Activated CD8-positive, alpha-beta memory T cell treated with anti-CD3 and anti-CD28 coated beads, Interleukin-2, amount 10 ng/mL, durations not matched to agents 7 days and 5 days (primary cell): ENCODE measurements at regions not wholly inside any gene's neighbourhood (a gene's known extent, or its start where the extent isn't known, plus 50 kb on each side); places are given as distances from the start of the nearest gene placed in this dataset.

ENCODE experiments used
- ATAC-seq: fragments of 150-1000 bp; cut with Tn5 transposase; one replicate; pipeline ENCODE4 v1.10.0; 2021; ENCODE audit warnings: moderate library complexity
- CTCF ChIA-PET: fragments of 350-600 bp; sonication (Branson Sonifier 250); formaldehyde crosslinking; loops from one replicate; lab custom pipeline; 2021; ENCODE audit warnings: antibody characterized with exemption; lab: Charles Lee
- DNase-seq: peaks from one replicate; pipeline ENCODE4 v3.0.0-alpha.2; 2020
- H3K27ac Mint-ChIP-seq: one replicate; pipeline ENCODE4 v1.8.0; 2021; ENCODE audit warnings: mild to moderate bottlenecking, mixed read lengths
- H3K27me3 Mint-ChIP-seq: one replicate; pipeline ENCODE4 v1.8.0; 2021; ENCODE audit warnings: mixed read lengths
- H3K36me3 Mint-ChIP-seq: one replicate; pipeline ENCODE4 v1.8.0; 2021; ENCODE audit warnings: mild to moderate bottlenecking, mixed read lengths
- H3K4me1 Mint-ChIP-seq: one replicate; pipeline ENCODE4 v1.8.0; 2021; ENCODE audit warnings: mixed read lengths
- H3K4me3 Mint-ChIP-seq: one replicate; pipeline ENCODE4 v1.8.0; 2021; ENCODE audit warnings: mild to moderate bottlenecking, moderate library complexity, mixed read lengths
- H3K9me3 Mint-ChIP-seq: one replicate; pipeline ENCODE4 v1.8.0; 2022; ENCODE audit warnings: low read depth, mixed read lengths

DNA sequence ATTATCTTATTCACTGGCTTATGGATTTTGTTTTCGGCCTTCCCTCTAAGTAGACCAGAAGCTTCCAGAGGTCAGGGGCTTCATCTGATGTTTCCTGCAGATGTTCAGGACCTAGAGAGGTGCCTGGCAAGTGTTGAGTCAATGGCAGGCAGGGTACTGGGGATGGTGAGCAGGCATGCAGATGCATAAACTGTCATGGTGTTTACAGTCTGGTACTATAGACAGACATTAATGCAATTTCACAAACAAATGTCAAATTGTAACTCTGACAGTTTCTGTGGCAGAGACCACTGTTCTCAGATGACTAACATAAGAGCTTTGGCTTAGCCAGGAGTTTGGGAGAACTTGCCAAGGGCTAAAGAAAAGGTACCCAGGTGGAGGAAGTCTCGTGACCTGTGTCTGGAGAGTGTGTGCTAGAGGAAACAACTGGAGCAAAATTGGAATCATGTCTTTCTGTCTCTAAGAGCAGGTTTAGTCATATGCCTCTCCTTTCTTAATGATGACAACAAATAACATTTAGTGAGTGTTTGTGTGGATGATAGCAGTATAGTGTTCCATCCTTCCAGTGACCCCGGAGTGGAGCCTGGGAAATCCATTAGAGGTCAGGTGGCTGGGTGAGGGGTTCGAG, 53.7 kb upstream of the TRAK1 start:
- DNase-seq (no peak), ATAC-seq (no peak)
- Mint-ChIP-seq H3K4me1 (peaks cover 6% of the 10 kb centered on the region), H3K36me3 (peaks cover 17% of the 10 kb centered on the region), H3K27me3 (no peaks in the 10 kb centered on the region), H3K9me3 (no peaks in the 10 kb centered on the region), H3K27ac (no peak overlapping the region), H3K4me3 (no peak overlapping the region)
- CTCF ChIA-PET: interaction anchor here (1.3 kb wide), 1 partner anchor 10 kb away, joined by 3 read pairs; no protein-coding TSS in a partner anchor

DNA sequence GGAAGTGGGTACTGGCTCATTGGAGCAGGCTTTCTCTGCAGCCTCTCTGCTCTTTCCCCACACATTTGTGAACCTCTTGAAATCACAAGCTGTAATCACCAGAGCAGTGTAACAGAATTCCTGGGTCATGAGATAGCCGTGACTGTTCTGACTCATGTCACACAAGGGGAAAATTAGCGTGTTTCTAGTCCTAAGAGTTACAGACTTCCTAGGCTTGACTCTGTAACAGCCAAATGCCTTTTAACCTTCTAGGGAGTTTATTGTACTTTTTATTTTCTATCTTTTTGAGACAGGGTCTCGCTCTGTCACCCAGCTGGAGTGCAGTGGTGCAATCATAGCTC, 54.7 kb upstream of the TRAK1 start:
- peaks cover 6% of the 10 kb centered on the region for H3K4me1 Mint-ChIP-seq
- CTCF ChIA-PET: interaction anchor here (1.3 kb wide), 1 partner anchor 11 kb away, joined by 3 read pairs; no protein-coding TSS in a partner anchor
- no peak overlapping the region for H3K27ac Mint-ChIP-seq
- no peak overlapping the region for H3K4me3 Mint-ChIP-seq
- ATAC-seq: no peak
- peaks cover 17% of the 10 kb centered on the region for H3K36me3 Mint-ChIP-seq
- H3K27me3 Mint-ChIP-seq: no peaks in the 10 kb centered on the region
- no peak for DNase-seq
- H3K9me3 Mint-ChIP-seq: no peaks in the 10 kb centered on the region

DNA sequence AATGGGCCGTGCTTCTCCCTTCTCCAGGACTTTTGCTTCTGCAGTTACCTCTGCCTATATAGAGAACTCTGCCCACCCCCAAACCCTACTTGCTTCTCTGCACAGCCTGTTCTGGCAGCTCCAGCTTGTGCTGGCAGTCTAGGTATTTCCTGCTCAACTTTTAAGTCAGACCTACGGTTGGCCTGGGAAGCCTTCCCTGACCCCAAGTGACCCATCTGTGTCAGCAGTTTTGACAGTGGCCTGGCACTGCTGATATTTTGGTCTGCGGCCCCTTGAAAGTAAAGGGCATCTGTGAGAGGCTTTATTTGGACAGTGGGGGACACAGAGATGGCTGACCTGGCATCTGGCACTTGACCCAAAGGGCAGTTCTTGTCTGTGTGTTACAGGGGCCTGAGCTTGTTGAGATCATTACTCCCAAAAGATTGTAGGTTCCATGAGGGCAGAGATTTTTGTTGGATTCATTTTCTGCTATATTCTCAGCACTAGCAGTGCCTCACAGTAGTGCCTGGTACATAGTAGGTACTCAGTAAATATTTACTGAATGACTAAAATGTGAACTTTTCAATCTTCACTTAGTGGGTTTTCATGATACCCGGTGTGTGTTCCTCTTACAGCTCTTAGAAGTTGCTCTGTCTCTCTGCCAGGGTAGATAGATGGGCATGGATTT, 55.2 kb upstream of the TRAK1 start:
- H3K27ac Mint-ChIP-seq: no peak overlapping the region
- DNase-seq: no peak
- no peak overlapping the region for H3K4me3 Mint-ChIP-seq
- no peaks in the 10 kb centered on the region for H3K9me3 Mint-ChIP-seq
- CTCF ChIA-PET: interaction anchor here (1.3 kb wide), 1 partner anchor 11 kb away, joined by 3 read pairs; no protein-coding TSS in a partner anchor
- peaks cover 17% of the 10 kb centered on the region for H3K36me3 Mint-ChIP-seq
- H3K4me1 Mint-ChIP-seq: peaks cover 6% of the 10 kb centered on the region
- ATAC-seq: no peak
- no peaks in the 10 kb centered on the region for H3K27me3 Mint-ChIP-seq

DNA sequence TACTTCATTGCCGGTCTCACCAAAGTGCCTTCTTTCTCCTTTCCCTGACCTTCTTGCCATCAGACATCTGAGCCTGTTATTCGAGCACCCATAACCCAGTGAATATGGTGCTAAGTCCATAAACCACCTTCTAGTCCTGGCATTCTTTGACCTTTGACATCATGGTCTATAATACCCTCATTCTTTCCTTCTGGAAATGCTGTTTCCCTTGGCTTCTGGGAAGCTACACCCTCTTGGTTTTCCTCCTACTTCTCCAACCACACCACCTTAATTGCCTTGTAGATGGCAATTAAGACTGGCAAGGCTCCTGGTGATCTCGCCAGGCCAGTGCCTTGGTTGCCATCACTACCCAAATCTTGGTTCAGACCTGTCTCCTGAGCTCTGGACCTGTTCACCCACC, 56.1 kb upstream of the TRAK1 start:
- Mint-ChIP-seq H3K4me1 (peaks cover 6% of the 10 kb centered on the region), H3K36me3 (peaks cover 15% of the 10 kb centered on the region), H3K27ac (no peak overlapping the region), H3K27me3 (no peaks in the 10 kb centered on the region), H3K4me3 (no peak overlapping the region), H3K9me3 (no peaks in the 10 kb centered on the region)
- DNase-seq: no peak
- ATAC-seq: no peak
- CTCF ChIA-PET: no interaction called here

DNA sequence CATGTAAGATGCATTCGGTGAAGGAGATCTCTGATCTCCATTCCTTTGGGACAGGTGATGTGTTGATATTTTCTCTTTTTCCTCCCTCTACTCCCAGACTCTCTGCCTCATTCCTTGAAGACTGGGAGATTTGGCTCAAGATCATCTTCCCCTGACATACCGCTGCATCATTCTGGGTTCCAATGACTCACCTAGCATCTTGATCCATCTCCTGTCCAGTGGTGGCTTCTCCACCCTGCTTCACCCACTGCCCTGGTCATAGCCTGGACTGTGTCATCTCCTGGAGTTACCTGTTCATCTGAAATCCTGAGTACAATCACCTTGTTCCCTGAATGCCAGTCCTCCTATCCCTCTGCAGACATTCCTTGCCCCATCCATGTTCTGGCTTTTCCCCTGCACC, 57.4 kb upstream of the TRAK1 start:
- Mint-ChIP-seq H3K27ac (no peak overlapping the region), H3K27me3 (no peaks in the 10 kb centered on the region), H3K4me3 (no peak overlapping the region), H3K4me1 (peaks cover 6% of the 10 kb centered on the region), H3K36me3 (peaks cover 11% of the 10 kb centered on the region), H3K9me3 (no peaks in the 10 kb centered on the region)
- ATAC-seq: no peak
- CTCF ChIA-PET: no interaction called here
- DNase-seq: no peak

DNA sequence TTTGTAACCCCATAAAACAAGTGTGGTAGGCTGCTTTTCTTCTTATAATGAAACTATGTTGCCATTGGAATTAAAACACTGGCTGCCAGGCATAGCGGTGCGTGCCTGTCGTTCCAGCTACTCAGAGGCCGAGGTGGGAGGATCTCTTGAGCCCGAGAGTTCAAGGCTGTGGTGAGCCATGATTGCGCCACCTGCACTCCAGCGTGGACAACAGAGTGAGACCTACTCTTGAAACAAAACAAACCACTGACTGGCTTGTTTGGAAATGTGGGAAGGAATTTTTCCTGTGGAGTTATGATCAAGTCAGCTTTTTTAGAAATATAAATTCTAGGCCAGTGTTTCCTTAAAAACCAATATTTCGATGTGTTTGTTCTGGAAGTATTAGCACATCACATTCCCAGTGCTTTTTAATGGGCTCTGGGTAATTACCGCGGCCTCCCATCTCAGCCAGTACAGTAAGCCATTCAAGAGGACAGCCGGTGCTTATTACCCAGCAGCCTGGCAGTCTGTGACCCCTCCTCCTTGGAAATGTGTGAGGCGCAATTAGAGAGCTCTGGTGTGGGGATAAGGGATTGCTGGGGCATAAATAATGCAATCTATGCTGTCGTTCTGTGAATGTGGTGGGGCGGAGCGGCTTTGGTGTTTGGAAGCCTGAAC, 58.3 kb upstream of the TRAK1 start:
- Mint-ChIP-seq H3K27ac (no peak overlapping the region), H3K36me3 (peaks cover 16% of the 10 kb centered on the region), H3K4me3 (no peak overlapping the region), H3K9me3 (peaks cover 4% of the 10 kb centered on the region), H3K27me3 (no peaks in the 10 kb centered on the region), H3K4me1 (peaks cover 6% of the 10 kb centered on the region)
- peak; percentile 19 for DNase-seq
- no peak for ATAC-seq
- CTCF ChIA-PET: no interaction called here

DNA sequence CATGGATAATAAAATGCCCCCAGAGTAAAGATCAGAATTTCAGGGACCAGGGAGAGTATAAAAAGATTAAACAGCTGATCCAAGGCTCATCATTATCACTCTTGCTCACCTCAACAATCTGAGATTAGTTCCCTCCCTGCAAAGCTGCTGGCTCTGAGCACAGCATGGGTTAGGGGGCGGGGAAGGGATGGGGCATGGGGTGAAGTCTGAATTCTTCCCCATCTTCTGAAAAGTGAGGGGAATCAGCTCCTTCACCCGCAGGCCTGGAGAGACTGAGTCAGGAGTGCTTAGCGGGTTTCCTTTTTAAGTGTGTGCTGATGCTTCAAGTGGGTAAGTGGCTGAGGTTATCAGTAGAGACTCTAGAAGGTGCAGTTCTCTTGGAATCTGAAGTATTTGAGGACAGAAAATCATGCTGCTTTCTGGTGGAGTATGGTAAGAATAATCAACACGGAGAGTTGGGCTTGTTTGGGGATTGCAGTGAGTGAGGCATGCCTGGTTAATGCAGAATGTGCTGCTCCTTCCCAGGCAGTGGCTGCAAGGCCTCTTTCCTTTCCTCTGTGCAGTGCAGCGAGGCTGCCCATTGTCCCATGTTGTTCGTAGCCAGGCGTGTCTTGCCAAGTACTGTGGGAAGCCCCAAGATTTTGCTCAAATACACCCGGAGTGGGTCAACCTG, 59.2 kb upstream of the TRAK1 start:
- CTCF ChIA-PET: no interaction called here
- Mint-ChIP-seq H3K27ac (no peak overlapping the region), H3K4me1 (peaks cover 1% of the 10 kb centered on the region), H3K9me3 (peaks cover 4% of the 10 kb centered on the region), H3K4me3 (no peak overlapping the region), H3K36me3 (peaks cover 14% of the 10 kb centered on the region), H3K27me3 (no peaks in the 10 kb centered on the region)
- ATAC-seq: no peak
- peak; percentile 26 for DNase-seq

DNA sequence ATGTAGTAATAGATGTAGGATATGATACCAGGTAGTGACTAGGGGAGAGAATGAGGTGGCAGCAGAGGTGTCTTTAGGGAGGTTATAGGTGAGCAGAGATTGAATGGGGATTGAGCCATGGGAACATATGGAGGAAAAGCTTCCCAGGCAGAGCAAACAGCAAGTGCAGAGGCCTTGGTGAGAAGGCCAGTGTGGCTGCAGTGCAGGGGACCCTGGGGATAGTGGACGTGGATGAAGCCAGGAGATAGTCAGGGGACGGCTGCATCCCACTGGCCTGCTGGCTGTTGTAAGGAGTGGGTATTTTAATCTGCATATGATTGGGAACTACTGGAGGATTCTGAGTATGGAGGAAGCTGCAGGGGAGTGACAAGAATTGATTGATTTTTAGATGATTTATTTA, 62.7 kb upstream of the TRAK1 start:
- H3K9me3 Mint-ChIP-seq: peaks cover 4% of the 10 kb centered on the region
- ATAC-seq: no peak
- H3K27ac Mint-ChIP-seq: no peak overlapping the region
- no peak overlapping the region for H3K4me3 Mint-ChIP-seq
- no peak for DNase-seq
- H3K27me3 Mint-ChIP-seq: no peaks in the 10 kb centered on the region
- peaks cover 9% of the 10 kb centered on the region for H3K36me3 Mint-ChIP-seq
- CTCF ChIA-PET: no interaction called here
- H3K4me1 Mint-ChIP-seq: peaks cover 14% of the 10 kb centered on the region

DNA sequence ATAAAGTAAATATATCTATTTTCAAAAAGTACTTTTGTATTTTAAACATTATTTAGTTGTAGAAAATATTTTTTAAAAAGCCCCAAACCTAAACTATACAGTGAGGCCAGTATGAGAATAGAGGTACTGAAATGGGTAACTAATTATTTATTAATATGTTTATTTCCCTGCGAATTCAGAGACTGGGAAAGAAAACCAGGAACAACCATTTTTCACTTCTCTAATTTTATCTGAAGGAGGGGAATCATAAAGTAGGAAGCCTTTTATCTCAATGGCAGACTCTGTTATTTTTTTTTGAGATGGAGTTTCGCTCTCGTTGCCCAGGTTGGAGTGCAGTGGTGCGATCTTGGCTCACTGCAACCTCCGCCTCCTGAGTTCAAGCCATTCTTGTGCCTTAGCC, 63.6 kb upstream of the TRAK1 start:
- Mint-ChIP-seq H3K4me1 (peaks cover 19% of the 10 kb centered on the region), H3K27me3 (no peaks in the 10 kb centered on the region), H3K4me3 (no peak overlapping the region), H3K9me3 (peaks cover 4% of the 10 kb centered on the region), H3K27ac (no peak overlapping the region), H3K36me3 (peaks cover 13% of the 10 kb centered on the region)
- CTCF ChIA-PET: no interaction called here
- DNase-seq (no peak), ATAC-seq (no peak)

DNA sequence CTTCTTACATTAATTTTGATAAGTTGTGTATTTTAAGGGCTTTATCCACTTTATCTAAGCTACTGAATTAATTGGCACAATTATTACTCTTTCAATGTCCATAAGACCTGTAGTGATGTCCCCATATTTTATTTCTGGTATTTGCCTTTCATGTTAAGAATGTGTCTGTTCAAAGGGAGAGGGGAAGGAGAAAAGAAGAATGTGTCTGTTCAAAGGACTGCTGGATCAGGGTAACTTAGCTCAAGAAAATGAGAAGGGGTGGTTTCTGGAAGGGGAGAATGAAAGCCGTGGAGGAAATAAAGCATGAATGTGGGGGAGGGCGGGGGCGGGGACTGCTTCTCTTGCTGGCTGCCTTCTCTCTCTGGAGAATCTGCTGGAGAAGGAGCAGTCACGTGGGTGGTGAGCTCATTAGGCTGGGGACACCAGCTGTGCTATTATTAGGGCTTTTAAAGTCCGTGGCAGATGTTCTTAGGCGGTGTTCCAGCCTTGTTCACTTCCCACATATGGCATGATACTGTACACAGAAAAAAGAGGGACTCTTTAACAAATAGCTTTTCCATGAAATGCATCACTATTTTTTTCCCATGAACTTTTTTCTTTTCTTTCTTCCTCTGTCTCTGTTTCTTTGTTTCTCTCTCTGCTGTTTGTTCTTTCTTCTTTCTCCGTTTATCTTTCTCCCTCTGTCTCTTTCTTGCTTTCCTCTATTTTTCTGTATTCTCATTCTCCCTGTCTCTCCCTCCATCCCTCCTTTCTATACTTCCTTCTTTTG, 63.7 kb upstream of the ULK4 start:
- CTCF ChIA-PET: interaction anchor here (1.2 kb wide), 1 partner anchor 73 kb away, joined by 4 read pairs; no protein-coding TSS in a partner anchor
- ATAC-seq (no peak), DNase-seq (no peak)
- no peak overlapping the region for H3K4me3 Mint-ChIP-seq
- H3K4me1 Mint-ChIP-seq: peaks cover 32% of the 10 kb centered on the region
- no peaks in the 10 kb centered on the region for H3K27me3 Mint-ChIP-seq
- peaks cover 13% of the 10 kb centered on the region for H3K36me3 Mint-ChIP-seq
- no peak overlapping the region for H3K27ac Mint-ChIP-seq
- H3K9me3 Mint-ChIP-seq: peaks cover 4% of the 10 kb centered on the region

DNA sequence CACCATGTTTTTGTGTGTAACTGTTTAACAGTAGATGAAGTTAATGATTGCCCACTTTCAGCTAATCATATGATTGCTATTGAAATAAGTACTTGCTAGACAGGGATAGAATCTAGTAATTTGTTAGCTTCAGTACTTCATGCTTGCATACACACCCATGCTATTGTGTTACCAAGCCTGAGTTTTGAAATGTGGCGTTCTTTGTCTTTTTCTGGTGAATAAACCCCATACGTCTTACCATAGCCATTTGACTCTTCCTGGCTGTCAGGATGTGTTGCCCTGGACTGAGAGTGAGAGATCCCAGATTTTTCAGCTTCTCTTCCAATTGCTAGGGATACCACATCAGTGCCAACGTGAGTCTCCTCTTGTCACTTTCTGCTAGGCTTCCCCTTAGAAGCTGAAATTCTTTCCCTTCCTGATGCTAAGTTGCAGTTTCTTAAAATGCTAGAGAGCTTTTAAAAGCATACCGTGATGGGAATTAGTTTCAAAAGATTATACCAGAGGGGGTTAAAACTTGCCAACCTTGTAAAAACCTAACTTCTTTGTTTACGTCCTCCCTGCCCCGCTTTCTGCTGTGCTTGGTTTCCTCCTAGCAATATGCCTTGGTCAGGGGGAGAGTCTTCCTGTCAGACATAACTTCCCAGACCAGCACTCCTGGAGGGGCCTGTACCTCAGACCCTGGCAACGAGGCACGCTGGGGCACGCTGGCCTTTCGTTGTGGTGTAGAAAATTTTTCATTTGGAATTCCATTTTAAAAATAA, 62.9 kb upstream of the ULK4 start:
- CTCF ChIA-PET: interaction anchor here (0.6 to 1.2 kb wide), 2 partner anchors 10 to 74 kb away, joined by 3 to 4 read pairs; no protein-coding TSS in a partner anchor

DNA sequence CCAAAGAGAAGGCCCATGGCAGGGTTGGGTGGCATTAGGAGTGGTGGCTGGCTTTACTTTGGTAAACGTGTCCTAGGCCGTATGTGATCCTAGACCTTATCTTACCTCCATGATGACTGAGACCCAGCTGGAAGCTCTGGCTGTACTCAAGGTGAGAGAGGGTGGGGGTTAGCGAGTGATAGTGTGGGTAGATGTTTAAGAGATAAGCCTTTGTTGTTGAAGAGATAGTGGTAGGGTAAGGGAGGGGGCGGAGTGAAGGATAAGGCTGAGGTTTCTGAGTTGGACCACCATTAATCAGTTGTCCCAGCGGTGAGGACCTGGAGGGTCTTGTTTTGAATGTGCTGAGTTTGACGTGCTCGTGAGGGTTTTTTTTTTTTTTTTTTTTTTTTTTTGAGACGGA, 61.5 kb upstream of the ULK4 start:
- peaks cover 10% of the 10 kb centered on the region for H3K36me3 Mint-ChIP-seq
- H3K27ac Mint-ChIP-seq: no peak overlapping the region
- H3K27me3 Mint-ChIP-seq: no peaks in the 10 kb centered on the region
- no peak overlapping the region for H3K4me3 Mint-ChIP-seq
- DNase-seq (no peak), ATAC-seq (peak; percentile 45)
- H3K4me1 Mint-ChIP-seq: peaks cover 38% of the 10 kb centered on the region
- peaks cover 2% of the 10 kb centered on the region for H3K9me3 Mint-ChIP-seq
- CTCF ChIA-PET: no interaction called here

More for the DNA sequence above, 62.9 kb upstream of the ULK4 start:
- H3K36me3 Mint-ChIP-seq: peaks cover 13% of the 10 kb centered on the region
- H3K9me3 Mint-ChIP-seq: peaks cover 4% of the 10 kb centered on the region
- H3K4me3 Mint-ChIP-seq: no peak overlapping the region
- H3K27me3 Mint-ChIP-seq: no peaks in the 10 kb centered on the region
- DNase-seq (no peak), ATAC-seq (no peak)
- H3K27ac Mint-ChIP-seq: no peak overlapping the region
- H3K4me1 Mint-ChIP-seq: peaks cover 36% of the 10 kb centered on the region
